ENCODE measurements at regions not wholly inside any gene's neighbourhood (a gene's known extent, or its start where the extent isn't known, plus 50 kb on each side); places are given as distances from the start of the nearest gene placed in this dataset.
A peak's percentile ranks its signal among the peaks of the same experiment; 100 is the strongest.
"Not testable (repeated sequence)": the region's sequence is repeated elsewhere in the genome, so short reads cannot be mapped to it uniquely, and the experiment has no call there.

GRCh38 chr10:38209332-38209731 is 115.2 kb downstream of the ZNF37A start:
- DNase-seq: no peak

GRCh38 chr10:38209748-38210147 is 115.6 kb downstream of the ZNF37A start:
- not testable (repeated sequence) for DNase-seq

- no peak for DNase-seq
Observed at GRCh38 chr10:38212460-38212859, 118.3 kb downstream of the ZNF37A start.

- DNase-seq: no peak
Observed at GRCh38 chr10:38226385-38226784, 132.2 kb downstream of the ZNF37A start.

- DNase-seq: no peak
Observed at GRCh38 chr10:38228394-38228793, 134.3 kb downstream of the ZNF37A start.

GRCh38 chr10:38238479-38238878 is 144.3 kb downstream of the ZNF37A start:
- not testable (repeated sequence) for DNase-seq

GRCh38 chr10:38242061-38242649 is 148.0 kb downstream of the ZNF37A start:
- DNase-seq: not testable (repeated sequence)

GRCh38 chr10:38248113-38248512 is 154.0 kb downstream of the ZNF37A start:
- not testable (repeated sequence) for DNase-seq

GRCh38 chr10:38252551-38252950 is 158.4 kb downstream of the ZNF37A start:
- DNase-seq: peak; percentile 1 to 24

- not testable (repeated sequence) for DNase-seq
Observed at GRCh38 chr10:38267555-38267954, 173.4 kb downstream of the ZNF37A start.

GRCh38 chr10:38271031-38271430 is 176.9 kb downstream of the ZNF37A start:
- DNase-seq: not testable (repeated sequence)

GRCh38 chr10:38274879-38275278 is 180.7 kb downstream of the ZNF37A start:
- not testable (repeated sequence) for DNase-seq

- DNase-seq: not testable (repeated sequence)
Observed at GRCh38 chr10:38292560-38292959, 198.4 kb downstream of the ZNF37A start.

- not testable (repeated sequence) for DNase-seq
Observed at GRCh38 chr10:38310111-38310510, 216.0 kb downstream of the ZNF37A start.

GRCh38 chr10:38315090-38315805 is 221.1 kb downstream of the ZNF37A start:
- not testable (repeated sequence) for DNase-seq

- DNase-seq: not testable (repeated sequence)
Observed at GRCh38 chr10:38321393-38321792, 227.3 kb downstream of the ZNF37A start.

GRCh38 chr10:38330306-38330705 is 236.2 kb downstream of the ZNF37A start:
- not testable (repeated sequence) for DNase-seq

- not testable (repeated sequence) for DNase-seq
Observed at GRCh38 chr10:38331106-38331505, 237.0 kb downstream of the ZNF37A start.

GRCh38 chr10:38333699-38334098 is 239.6 kb downstream of the ZNF37A start:
- not testable (repeated sequence) for DNase-seq

GRCh38 chr10:38350645-38351044 is 256.5 kb downstream of the ZNF37A start:
- DNase-seq: not testable (repeated sequence)

GRCh38 chr10:38354410-38354809 is 260.3 kb downstream of the ZNF37A start:
- not testable (repeated sequence) for DNase-seq

GRCh38 chr10:38355911-38356526 is 261.9 kb downstream of the ZNF37A start:
- peak; percentile 14 to 40 for DNase-seq

- not testable (repeated sequence) for DNase-seq
Observed at GRCh38 chr10:38356527-38356926, 262.4 kb downstream of the ZNF37A start.

GRCh38 chr10:38362514-38362913 is 268.4 kb downstream of the ZNF37A start:
- not testable (repeated sequence) for DNase-seq

Measured in AML-193 (cell line).